ENCODE measurements at regions not wholly inside any gene's neighbourhood (a gene's known extent, or its start where the extent isn't known, plus 50 kb on each side); places are given as distances from the start of the nearest gene placed in this dataset.
A peak's percentile ranks its signal among the peaks of the same experiment; 100 is the strongest.

DNA sequence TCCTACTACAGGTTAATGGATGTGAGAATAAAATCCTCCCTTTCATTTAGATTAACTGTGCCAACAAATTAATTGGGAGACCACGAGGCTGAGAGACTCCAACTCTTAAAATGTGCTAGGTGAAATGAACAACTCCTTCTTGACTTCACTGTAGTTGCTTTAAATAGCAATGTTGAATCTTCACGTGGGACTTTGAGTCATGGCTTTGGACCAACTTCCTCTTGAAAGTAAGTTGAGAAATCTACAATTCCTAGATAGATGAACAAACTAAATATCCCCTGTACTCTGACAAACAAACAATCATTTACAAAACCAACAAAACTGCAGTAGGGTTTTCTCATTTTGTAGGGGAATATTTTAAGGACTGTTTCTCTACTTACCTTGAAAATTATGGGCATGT, 291.9 kb upstream of the SPRED2 start:
- Histone ChIP-seq H3K4me3 (no peak overlapping the region), H3K27me3 (ENCODE audit: low read depth) (peaks cover 11% of the 10 kb centered on the region), H3K4me1 (no peaks in the 10 kb centered on the region), H3K36me3 (no peaks in the 10 kb centered on the region), H3K27ac (replicated peaks) (no peak overlapping the region), H3K9me3 (replicated peaks) (peaks cover 6% of the 10 kb centered on the region)
- no peak for DNase-seq
- intact Hi-C loops (cut with micrococcal nuclease): no loop called here
- TF ChIP-seq CTCF (IDR thresholded peaks at IDR 0.05; ENCODE audit: borderline replicate concordance): no peak

- peaks cover 6% of the 10 kb centered on the region for H3K9me3 ChIP-seq (replicated peaks)
- intact Hi-C loops (cut with micrococcal nuclease): no loop called here
- TF ChIP-seq CTCF (IDR thresholded peaks at IDR 0.05; ENCODE audit: borderline replicate concordance): peak; percentile 65
These were observed 289.8 kb upstream of the SPRED2 start for GRCh38 chr2:65722028-65722778.

DNA sequence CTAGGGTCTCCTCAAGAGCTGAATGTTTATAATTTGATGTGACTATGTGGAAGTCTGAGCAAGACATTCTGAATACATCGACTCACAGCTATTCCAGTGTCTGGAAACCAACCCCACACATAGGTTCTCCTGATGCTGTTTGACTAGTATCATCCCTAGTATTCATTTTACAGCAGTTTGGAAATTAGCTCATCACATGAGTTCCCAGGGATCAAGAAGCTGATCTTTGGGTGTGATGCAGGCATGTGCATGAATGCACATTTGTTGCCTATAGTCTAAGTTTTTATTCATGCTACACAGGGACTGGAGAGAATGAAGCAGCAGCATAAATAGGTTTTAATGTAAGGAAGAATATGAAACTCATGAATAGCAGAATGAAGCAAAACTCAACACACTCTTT, 284.3 kb upstream of the SPRED2 start:
- Histone ChIP-seq H3K36me3 (no peaks in the 10 kb centered on the region), H3K9me3 (replicated peaks) (no peaks in the 10 kb centered on the region), H3K27me3 (ENCODE audit: low read depth) (no peaks in the 10 kb centered on the region), H3K4me3 (no peak overlapping the region), H3K27ac (replicated peaks) (no peak overlapping the region), H3K4me1 (peaks cover 8% of the 10 kb centered on the region)
- DNase-seq: no peak
- intact Hi-C loops (cut with micrococcal nuclease): no loop called here
- no peak for TF ChIP-seq CTCF (IDR thresholded peaks at IDR 0.05; ENCODE audit: borderline replicate concordance)

More at GRCh38 chr2:65722028-65722778, 289.8 kb upstream of the SPRED2 start:
- Histone ChIP-seq H3K27me3 (ENCODE audit: low read depth) (peaks cover 11% of the 10 kb centered on the region), H3K27ac (replicated peaks) (no peak overlapping the region), H3K4me3 (no peak overlapping the region), H3K4me1 (no peaks in the 10 kb centered on the region), H3K36me3 (no peaks in the 10 kb centered on the region)
- peak; percentile 29 for DNase-seq

GRCh38 chr2:65715323-65715722, 282.9 kb upstream of the SPRED2 start:
- no peaks in the 10 kb centered on the region for H3K27me3 ChIP-seq (ENCODE audit: low read depth)
- TF ChIP-seq CTCF (IDR thresholded peaks at IDR 0.05; ENCODE audit: borderline replicate concordance): no peak
- intact Hi-C loops (cut with micrococcal nuclease): no loop called here
- no peak overlapping the region for H3K27ac ChIP-seq (replicated peaks)
- peaks cover 8% of the 10 kb centered on the region for H3K4me1 ChIP-seq
- H3K9me3 ChIP-seq (replicated peaks): no peaks in the 10 kb centered on the region
- DNase-seq: no peak
- no peaks in the 10 kb centered on the region for H3K36me3 ChIP-seq
- H3K4me3 ChIP-seq: no peak overlapping the region

- no peaks in the 10 kb centered on the region for H3K36me3 ChIP-seq
- no peak overlapping the region for H3K4me3 ChIP-seq
- intact Hi-C loops (cut with micrococcal nuclease): no loop called here
- H3K27me3 ChIP-seq (ENCODE audit: low read depth): no peaks in the 10 kb centered on the region
- TF ChIP-seq CTCF (IDR thresholded peaks at IDR 0.05; ENCODE audit: borderline replicate concordance): no peak
- H3K9me3 ChIP-seq (replicated peaks): no peaks in the 10 kb centered on the region
- no peak for DNase-seq
- H3K4me1 ChIP-seq: peaks cover 8% of the 10 kb centered on the region
- no peak overlapping the region for H3K27ac ChIP-seq (replicated peaks)
These were observed 282.5 kb upstream of the SPRED2 start for GRCh38 chr2:65714866-65715265.
